ENCODE measurements at regions not wholly inside any gene's neighbourhood (a gene's known extent, or its start where the extent isn't known, plus 50 kb on each side); places are given as distances from the start of the nearest gene placed in this dataset.

DNA sequence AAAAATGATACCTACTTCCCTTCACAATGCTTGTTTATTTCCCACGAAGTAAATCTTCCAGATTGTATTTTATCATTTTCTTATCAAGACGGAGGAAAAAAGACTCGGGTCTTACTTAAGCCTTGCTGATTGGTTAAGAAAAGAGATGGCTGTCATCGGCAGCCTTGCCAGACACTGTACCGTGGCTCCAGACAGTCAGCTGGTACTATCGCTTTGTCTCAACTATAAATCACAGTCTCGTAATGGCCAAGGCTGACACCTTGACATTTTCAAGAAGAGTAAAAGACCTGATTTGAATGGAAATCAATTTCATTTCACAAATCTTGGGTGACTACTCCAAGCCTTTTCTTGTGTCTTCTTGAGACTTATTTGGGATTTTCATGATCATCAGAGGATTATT is 868.0 kb downstream of the USP25 start:
- no peak for DNase-seq

DNA sequence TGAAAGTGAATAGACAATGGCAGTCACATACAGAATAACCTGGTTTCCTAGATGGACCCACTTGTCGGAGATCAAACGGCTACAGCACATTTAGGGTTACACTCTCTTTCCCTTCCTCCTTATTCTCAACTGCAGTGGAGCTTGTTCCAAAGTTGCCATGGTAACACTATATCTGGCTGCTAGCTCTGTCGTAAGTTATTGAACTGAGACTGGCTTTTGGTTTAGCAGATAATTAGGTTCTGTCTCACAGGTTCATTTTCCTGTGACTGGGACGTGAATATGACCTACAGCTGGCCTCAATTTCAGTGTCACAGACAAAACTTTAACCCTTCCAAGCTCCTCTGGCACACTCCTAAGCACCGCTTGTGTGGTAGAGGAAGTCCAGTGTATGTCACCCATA is 875.8 kb downstream of the USP25 start:
- DNase-seq: no peak

DNA sequence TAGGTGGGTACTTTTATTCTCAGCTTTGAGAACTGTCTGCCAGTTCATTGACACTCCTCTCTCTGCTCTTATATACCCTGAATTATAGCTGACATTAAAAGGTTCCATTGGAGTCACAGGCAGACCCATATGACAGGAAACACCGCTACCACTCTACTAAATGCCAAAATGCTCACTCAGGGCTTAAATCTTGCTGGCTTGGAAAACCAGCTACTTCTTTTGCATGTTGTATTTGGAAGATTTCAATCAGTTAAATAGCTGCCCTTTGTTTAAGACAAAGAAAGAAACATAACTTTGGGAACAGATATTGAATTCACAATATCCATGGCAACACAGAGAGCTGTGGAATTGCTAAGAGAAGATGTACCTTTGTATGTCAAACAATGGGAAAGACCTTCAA is 876.5 kb downstream of the USP25 start:
- no peak for DNase-seq

DNA sequence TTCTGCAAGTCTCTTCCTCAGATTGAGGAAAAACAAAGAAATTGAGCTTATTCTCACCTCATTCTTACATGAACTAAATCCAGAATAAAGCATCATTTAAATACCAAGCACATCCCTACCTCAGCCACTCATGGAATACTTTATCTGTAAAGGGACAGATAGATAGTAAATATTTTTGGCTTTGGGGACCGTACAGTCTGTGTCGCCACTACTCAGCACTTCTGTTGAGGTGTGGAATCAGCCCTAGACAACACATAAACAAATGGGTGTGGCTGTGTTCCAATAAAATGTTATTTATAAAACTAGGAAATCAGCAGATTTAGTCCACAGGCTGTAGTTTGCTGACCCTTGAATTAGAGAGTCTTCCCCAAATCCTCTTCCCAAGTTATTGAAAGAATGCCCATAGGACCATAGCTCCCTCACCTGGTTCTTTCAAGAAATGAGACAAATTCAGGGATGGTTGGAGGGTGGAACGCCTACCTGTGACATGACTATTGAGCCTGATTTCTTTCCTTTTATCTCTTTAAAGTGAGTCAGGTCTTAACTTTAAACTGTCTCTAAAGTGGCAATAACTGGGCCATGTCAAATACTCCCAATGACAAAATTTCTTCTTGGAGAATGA is 878.5 kb downstream of the USP25 start:
- no peak for DNase-seq

DNA sequence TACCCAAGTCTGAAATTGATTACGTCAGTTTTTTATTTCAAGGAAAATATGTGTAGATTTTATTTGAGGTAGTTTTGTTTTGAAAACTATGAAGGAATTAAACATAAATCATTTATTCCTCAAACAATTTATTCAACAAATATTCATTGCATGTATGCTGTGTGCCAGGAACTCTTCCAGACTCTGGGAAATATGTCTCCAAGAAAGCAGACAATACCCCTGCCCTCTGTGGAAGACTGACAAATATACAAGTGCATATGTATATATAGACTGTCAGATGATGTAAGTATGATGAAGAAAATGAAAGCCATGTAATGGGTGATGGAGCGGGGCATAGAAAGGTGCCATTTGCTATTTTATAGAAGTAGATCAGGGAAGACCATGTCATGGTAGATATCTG is 889.5 kb downstream of the USP25 start:
- DNase-seq: no peak

DNA sequence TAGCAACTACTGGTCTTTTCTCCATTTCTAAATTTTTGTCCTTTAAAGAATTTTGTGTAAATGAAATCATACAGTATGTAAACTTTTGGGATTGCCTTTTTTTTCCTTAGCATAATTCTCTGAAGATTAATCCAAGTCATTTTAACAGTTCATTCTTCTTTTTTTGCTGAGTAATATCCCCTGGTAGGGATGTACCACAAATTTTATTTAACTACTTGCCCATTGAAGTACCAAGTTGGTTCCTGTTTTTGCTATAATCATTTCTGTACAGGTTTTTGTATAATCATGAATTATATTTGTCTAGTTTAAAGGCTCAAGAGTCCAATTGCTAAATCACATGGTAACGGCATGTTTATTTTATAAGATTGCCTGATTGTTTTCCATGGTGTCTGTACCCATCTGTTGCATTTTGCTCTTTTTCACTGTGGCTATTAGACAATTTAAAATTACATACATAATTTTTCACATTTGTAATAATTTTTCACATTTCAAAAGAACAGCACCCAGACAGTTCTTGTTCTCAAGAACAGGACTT is 891.1 kb downstream of the USP25 start:
- DNase-seq: no peak

DNA sequence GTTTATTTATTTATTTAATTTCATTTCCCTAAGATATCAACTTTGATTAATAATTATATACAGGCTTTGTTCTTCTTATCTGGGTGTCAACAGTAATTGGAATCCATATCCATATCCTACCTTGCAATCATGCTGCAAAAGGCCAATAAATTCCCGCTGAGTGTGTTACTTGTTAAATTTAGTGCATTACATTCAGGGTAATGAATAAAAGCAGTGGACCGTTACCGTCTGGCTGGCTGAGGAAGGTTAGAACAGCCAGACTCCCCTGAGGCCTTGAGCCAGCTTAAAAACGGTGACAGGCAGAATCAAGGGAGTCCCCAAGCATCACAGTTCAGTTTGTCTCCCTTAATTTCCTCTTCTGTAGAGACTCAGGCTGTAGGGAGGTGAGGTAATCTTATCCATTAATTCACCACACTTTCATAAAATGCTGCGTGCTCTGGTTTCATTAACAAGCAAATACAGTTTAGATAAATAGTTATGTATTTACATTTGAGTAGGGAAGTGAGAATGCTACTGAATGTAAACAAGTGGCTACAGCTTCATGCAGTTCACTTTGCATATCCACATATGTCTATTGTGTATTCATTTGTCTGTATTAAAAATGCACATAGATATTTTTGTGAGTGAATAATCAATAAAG is 888.2 kb upstream of the CXADR start:
- DNase-seq: no peak

DNA sequence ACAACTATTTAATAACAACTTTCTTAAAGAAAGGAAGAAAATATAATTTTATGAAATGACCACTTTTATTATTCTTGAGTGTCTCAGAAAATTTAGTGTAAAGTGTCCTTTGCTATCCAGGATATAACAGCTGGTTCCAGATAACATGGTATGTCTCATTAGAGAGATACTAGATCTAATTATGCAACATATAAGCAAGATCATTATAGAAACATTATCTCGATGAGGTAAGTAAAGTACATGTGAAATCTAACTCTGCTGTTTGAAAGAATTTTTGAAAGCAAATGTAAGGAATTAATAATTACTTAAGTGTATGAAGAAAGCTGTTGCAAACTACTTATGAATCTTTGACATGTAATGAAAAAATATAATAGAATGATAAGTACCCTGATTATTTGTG is 887.4 kb upstream of the CXADR start:
- no peak for DNase-seq

DNA sequence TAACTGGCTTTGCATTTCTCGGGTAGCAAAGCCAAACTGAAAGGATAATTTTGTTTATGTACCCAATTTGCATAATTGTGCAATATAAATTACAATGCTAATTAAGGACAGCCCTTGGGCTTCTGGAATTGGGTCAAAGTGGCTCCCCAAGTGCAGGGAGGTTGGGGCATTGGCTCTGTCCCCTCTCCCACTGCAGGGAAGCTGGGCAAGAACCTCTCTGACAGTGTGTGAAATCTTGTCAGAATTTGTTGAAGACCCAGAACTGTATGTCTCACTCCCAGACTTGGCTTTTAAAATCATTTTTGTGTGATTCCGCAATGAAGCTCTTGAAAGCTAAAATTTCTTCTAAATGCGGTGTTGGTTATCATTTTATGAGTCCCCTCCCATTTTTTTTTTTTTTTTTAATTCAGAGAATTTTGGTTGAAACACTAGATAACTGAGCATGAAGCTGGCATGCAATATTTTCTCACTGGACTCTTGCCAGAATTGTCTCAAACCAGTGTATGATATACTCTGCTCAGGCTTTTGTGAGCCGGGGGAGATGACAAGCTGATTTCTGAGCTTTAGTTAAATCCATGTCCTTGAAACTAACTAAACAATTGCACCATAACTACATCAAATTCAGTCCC is 878.9 kb upstream of the CXADR start:
- no peak for DNase-seq

DNA sequence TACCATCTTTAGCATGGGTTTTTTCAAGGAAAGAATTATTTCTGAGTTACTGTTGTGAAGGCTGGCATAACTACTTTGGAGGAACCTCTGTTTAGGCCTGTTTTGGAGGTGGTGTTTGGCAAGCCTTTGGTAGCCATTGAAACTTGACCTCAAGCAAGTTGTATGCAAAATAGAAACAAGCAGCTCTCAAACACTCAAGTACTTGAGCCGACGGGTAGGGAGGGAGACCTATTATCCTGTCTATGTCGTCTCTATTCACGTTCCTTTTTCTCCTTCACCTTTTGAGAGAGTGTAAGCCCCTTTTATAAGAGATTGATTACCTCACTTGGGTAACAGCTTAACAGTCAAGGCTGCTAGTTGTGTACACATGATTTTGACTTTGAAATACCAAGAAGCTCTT is 878.3 kb upstream of the CXADR start:
- DNase-seq: peak; percentile 80

DNA sequence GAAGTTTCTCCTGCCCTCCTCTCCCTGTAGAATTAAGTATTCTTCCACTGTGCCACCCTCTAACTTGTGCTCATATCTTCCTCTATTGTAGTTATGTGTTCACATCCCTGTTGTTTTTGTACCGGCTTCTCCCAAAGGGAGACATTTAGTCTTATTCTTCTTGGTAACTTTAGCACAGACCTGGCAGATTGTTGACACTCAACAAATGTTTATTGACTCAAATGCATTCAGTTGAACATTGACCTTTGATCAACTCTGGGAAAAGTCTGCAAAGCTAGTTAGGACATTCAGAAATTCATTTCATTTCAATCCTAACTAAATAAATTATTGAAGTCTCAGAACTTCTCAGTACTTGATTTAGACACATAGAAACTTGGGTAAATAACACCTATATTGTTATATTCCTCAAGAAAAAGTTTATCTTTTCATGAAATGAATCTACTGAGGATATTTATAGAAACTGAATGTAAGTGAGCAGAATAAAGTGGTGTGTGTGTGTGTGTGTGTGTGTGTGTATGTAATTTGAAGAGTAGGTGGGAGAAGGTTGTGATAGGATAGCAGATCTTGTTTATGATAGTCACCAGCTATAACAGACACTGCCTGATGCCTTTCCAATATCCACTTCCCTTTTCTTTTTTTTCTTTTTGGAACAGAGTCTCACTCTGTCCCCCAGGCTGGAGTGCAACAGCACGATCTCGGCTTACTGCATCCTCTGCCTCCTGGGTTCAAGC is 872.4 kb upstream of the CXADR start:
- no peak for DNase-seq

DNA sequence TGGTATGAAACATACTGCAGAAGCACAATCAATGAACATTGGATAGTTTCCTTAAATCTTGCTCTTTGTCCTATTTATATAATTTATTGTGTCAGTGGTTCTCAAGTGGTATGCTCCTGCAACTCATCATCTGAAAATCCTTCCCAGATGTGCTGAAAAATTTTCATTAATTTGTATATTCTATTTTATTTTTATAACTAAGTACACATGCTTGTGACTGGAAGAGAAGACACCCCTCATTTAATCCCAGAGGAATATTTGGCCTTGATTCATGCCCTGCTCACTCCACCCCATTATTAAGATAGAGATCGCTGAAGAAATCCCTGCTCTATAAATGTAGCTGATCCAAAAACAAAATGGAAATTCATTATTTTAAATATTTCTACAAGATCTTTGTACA is 870.5 kb upstream of the CXADR start:
- no peak for DNase-seq

DNA sequence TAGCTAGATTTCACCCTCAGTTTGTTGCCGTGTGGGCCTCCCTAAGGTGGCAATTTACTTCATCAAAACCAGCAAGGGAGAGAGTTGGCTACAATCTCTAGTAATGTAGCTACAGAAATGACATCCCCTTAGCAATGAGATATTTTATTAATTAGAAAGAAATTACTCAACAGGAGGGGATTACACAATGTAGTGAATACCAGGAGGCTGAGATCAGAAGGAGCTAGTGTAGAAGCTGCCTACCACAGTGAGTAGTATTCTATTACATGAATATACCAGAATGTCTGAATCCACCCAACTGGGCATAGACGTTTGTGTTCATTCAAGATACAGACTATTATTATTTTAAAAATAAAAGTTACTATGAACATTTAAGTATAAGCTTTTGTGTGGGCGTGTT is 868.2 kb upstream of the CXADR start:
- DNase-seq: no peak

DNA sequence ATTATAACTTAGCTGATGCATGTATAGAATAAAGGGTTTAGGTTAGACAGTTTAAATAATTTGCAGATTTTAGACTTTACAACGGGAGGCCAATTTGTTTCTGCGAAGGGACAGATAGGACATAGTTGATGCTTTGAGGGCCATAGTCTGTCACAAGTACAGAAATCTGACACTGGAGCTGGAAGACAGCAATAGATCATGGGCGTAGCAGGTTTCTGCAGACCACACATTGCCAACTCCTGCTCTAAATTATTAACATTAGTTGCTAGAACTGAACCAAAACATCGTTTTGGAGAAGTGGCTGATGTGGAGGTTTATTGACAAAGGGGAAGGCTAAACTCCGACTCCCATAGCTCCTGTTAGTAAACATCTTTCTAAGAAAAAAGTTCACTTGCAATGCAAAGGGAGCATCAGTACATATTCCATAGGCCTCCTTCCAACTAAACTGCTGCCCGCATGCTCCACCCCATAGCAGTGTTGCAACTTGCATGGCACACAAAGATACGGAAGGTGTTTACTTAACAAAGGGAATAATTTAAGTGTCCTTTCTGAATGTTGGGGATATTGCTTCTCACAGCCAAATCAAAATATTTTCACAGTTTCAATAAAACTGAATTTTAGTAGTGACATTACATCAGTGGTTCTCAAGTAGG is 862.0 kb upstream of the CXADR start:
- DNase-seq: no peak

DNA sequence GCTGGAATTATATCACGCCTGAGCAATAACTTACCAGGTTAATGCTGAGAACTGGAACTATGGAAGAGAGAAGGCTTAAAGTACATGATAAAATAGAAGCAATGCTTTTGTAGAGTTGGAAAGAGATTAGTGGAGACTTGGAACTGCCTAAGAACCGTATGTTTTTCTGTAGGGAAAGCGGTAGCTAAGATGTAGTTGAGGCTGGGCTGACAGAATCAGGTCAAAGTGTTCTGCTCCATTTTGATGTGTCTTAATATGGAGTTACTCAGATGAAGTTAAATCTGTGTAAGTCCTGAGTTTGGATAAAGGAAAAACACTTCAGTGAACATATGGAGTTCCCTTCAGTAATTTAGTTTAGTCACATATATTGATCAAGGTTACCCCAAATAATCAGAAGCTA is 860.9 kb upstream of the CXADR start:
- no peak for DNase-seq

DNA sequence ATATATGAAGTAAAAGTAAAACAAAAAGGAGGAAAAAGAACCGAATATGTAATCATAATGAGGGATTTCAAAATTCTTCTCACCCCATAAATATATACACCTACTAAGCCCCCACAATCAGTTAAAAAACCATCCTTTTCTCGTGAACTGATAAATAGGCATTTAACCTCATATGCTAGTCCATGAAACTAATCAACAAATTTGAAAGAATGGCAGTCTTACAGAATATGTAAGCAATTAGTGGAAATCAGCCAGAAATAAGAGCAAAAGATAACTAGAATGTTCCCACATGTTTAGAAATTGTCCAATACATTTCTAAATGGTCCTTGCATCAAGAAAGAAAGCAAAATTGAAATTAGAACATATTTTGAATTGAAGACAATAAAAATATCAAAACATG is 849.4 kb upstream of the CXADR start:
- DNase-seq: no peak

DNA sequence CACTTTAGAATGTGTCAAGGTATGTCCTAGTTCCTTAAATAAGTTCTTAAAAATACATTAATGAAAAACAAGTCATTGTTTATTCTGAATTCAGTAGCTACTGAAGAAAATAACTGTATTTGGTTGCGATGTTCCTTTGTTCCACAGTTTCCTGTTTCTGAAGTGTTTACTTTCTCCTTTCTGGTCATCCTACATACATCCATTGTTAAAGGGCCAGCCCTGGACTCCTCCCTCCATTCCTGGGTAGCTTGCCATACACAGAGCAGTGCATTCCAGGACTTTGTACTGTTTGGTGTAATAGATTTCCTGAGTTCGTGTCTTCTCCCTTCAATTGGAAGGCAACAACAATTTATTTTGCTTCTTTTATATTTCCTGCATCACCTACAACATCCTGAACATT is 845.4 kb upstream of the CXADR start:
- peak; percentile 36 for DNase-seq

DNA sequence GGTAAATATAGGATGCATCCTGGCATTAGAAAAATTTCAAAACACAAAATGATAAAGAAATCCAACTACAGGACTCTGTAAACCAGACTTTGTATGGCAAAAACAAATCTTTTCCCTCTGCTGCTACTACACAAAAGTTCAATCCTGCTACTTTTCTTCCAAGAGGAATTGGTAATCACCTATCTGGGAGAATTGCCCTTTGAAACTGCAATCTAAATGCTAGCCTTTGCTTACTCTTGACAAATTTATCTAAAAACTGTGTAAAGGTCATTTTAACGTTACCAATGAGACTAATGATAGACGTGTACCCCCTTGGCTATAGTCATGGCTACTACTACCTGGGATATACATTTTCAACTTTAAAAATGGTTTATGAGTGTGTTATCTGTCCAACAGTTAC is 837.9 kb upstream of the CXADR start:
- DNase-seq: no peak

DNA sequence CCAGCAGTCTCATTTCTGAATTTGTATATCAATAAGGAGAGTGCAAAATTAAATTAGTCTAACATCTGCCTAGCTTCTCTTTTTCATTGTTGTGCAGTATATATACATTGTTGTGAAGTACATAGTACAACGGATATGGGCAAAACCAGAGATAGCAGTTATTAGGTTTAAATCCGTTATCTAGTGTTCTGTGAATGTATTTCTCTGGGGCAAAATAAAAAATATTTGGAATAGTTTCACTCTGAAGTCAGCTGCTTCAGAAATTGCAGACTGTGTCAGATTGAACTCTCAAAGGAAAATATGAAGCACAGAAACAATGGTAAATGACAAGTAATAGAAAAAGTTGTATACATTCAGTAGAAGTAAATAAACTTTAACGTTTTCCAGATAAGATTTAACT is 836.5 kb upstream of the CXADR start:
- no peak for DNase-seq

DNA sequence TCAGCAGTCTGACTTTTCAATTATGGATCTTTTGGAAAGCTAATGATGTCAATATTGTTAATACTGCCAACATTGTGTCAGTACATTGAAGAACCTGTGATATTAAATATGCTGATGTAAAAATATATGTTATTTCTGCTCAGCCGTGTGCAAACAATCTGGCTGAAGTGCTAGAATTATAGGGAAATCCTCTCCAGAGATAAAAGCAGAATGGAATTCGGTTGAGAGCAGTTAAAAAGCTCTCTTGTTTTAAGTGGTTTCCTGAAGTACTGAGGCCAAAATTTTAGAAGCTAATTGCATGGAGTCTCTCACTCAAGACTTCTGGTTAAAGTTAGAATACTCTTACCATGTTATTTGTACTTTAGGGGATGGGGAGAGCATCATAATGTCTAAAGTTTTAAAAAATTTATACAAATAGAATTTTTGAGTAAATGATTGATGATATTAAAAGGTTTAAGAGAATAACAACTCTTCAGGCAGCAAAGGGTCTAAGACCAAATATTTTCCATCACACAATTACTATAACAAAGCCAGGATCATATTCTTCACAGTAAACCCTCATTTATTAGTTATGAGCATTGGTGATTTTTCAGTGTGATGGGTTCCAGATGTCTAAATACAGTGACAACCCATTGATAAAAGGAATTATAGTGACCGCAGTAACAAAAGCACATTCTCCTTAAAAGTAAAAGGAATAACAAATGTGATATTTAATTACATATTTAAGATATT is 834.2 kb upstream of the CXADR start:
- DNase-seq: peak; percentile 30

DNA sequence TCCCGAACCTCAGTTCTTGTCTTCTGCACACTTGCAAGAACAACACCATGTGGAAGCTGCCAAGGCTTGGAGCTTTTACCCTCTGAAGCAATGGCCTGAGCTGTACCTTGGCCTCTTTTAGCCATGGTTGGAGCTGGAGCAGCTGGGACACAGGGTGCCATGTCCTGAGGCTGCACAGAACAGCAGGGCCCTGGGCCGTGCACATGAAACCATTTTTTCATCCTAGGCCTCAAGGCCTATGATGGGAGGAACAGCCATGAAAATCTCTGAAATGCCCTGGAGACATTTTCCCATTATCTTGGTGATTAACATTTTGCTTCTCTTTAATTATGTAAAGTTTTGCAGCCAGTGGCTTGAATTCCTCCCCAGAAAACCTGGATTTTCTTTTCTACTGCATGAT is 817.8 kb upstream of the CXADR start:
- DNase-seq: no peak

DNA sequence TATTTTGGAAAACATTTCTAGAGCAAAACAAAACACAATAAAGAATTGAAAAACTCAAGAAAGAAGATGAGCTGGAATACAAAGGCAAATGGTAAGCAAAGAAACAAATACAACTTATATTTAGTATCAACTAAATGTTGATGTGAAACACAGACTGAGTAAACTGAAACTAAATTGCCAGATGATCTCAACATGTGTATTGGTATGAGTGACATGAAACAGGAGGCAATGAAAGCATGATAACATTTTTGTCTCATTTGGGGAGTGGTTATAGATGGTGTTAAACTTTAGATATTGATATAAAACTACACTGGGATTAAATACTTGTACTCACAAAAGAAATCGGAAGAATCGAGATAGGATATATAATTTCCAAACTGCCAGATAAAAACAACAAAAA is 805.6 kb upstream of the CXADR start:
- no peak for DNase-seq
